AG04449 (cell line): ENCODE measurements at regions not wholly inside any gene's neighbourhood (a gene's known extent, or its start where the extent isn't known, plus 50 kb on each side); places are given as distances from the start of the nearest gene placed in this dataset.

Experiments used
- CTCF ChIA-PET: fragments of 350-600 bp; formaldehyde crosslinking; extraction: SDS; loops from one replicate; lab custom pipeline; 2021; ENCODE audit warnings: antibody characterized with exemption; lab: Yijun Ruan, JAX
- POLR2A ChIA-PET: fragments of 400-600, 350-600 bp; formaldehyde crosslinking; extraction: SDS; loops from one replicate; lab custom pipeline; 2020; ENCODE audit warnings: antibody characterized with exemption, inconsistent platforms; lab: Yijun Ruan, JAX
- DNase-seq: peaks from one replicate; pipeline ENCODE4 v3.0.0-alpha.2; 2010; ENCODE audit warnings: low read depth, low spot score
- H3K4me3 ChIP-seq: 2 replicates; pipeline ENCODE4 v1.5.1; 2011; ENCODE audit warnings: low read depth, mild to moderate bottlenecking, control low read depth, low read length
- TF ChIP-seq, protein P1 (sequence below): IDR thresholded peaks from one replicate; pipeline ENCODE4 v1.5.1; 2011; ENCODE audit warnings: mild to moderate bottlenecking, moderate library complexity, low read length, control low read depth, inconsistent platforms; ENCODE audit not compliant: insufficient read depth; ENCODE audit errors: missing control alignments

- TF ChIP-seq, protein P1, sequence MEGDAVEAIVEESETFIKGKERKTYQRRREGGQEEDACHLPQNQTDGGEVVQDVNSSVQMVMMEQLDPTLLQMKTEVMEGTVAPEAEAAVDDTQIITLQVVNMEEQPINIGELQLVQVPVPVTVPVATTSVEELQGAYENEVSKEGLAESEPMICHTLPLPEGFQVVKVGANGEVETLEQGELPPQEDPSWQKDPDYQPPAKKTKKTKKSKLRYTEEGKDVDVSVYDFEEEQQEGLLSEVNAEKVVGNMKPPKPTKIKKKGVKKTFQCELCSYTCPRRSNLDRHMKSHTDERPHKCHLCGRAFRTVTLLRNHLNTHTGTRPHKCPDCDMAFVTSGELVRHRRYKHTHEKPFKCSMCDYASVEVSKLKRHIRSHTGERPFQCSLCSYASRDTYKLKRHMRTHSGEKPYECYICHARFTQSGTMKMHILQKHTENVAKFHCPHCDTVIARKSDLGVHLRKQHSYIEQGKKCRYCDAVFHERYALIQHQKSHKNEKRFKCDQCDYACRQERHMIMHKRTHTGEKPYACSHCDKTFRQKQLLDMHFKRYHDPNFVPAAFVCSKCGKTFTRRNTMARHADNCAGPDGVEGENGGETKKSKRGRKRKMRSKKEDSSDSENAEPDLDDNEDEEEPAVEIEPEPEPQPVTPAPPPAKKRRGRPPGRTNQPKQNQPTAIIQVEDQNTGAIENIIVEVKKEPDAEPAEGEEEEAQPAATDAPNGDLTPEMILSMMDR = no peak
- no peak overlapping the region for H3K4me3 ChIP-seq
- CTCF ChIA-PET = interaction anchor here (3.4 kb wide), 1 partner anchor 15 kb away, joined by 22 read pairs; no protein-coding TSS in a partner anchor
- DNase-seq = no peak
- POLR2A ChIA-PET = no interaction called here
Observed at GRCh38 chr2:120536141-120536540, 190.2 kb downstream of the INHBB start.

- H3K4me3 ChIP-seq = no peak overlapping the region
- ChIA-PET POLR2A (no interaction called here), CTCF (interaction anchor here (1.5 to 3.4 kb wide), 2 partner anchors 15 to 18 kb away, joined by 5 to 22 read pairs; no protein-coding TSS in a partner anchor)
- no peak for DNase-seq
- TF ChIP-seq, protein P1 = no peak
Observed at GRCh38 chr2:120538691-120539423, 192.9 kb downstream of the INHBB start.

GRCh38 chr2:120539424-120539936, 193.5 kb downstream of the INHBB start:
- POLR2A ChIA-PET = no interaction called here
- no peak overlapping the region for H3K4me3 ChIP-seq
- no peak for DNase-seq
- CTCF ChIA-PET = interaction anchor here (1.5 to 3.4 kb wide), 2 partner anchors 15 to 18 kb away, joined by 5 to 22 read pairs; no protein-coding TSS in a partner anchor
- TF ChIP-seq, protein P1 = no peak

DNA sequence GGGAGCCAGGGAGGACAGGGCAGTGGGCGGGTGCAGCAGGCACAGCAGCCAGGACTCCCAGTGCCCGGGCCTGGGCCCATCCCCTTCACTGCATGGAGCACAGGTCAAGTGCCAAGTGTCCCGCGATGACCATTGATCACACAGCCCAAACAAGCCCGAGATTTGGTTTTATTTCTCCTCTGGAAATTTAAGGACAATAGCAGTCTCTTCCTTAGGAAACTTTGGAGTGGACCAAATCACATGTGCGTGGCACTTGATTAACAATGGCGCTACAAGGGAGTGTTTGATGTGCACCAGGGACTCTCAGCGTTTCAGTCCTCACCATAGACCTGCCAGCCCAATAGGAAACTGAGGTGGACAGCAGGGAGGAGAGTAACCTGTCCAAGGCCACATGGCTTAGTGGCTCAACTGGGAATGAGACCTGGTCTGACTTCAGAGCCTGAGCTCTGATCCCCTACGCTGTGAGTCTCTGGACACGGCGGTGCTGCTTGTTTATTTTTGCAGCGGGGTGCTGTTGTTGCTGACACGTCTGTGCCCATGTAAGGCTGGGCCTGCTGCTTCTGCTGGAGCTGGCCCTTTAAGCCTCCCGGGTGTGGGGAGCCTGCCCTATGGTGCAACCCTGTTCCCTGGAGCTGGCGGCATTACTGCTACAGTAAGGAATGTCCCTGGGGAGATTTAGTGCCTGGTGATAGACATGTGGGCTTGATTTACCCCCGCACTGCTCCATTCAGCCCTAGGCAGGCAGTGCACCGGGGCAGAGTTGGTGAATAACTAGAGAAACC, 194.2 kb downstream of the INHBB start:
- POLR2A ChIA-PET = interaction anchor here (0.5 to 1.0 kb wide), 2 partner anchors 19 to 193 kb away, joined by 3 to 4 read pairs; no protein-coding TSS in a partner anchor
- DNase-seq = peak; percentile 87
- no peak overlapping the region for H3K4me3 ChIP-seq
- TF ChIP-seq, protein P1 = no peak
- CTCF ChIA-PET = no interaction called here

DNA sequence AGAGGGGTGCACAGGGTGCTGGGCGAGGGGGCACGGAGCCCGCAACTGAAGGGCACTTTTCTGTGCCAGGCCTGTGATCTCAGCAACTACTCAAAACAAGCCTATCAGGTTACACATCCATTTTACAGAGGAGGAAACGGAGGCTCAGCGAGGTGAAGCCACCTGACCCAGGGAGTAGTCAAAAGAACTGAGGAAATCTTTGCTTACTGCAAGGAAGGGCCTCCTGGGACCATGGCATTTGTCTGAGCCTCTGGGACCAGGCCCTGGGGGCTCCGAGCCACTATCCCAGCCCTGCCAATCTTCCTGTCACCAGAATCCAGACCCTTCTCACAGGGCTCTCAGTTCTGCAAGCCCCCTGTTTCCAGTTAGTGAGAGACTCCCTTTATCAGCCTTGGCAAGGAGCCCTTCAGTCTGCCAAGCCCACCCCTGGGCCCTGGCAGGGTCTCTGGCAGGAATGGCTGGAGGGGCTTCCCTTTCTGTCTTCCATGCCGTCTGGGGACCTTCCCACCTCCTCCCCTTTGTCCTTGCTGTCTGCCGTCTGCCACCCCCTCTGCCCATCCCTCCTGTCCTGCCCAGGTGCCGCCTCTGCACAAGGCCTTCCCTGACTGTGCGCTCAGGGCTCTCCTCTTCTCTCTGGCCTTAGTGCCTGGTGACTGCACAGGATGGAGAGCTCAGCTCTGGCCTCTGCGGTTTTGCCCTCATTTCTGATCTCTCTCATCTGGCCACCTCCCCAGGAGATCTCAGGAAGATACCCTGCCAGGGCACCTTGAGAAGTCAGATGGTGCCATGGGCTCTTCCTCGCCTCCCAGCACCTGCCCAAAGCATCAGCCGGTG, 194.7 kb upstream of the GLI2 start:
- DNase-seq = no peak
- no peak overlapping the region for H3K4me3 ChIP-seq
- CTCF ChIA-PET = interaction anchor here (1.2 kb wide), 1 partner anchor 197 kb away, joined by 4 read pairs; no protein-coding TSS in a partner anchor

More for the DNA sequence above, 194.7 kb upstream of the GLI2 start:
- POLR2A ChIA-PET = interaction anchor here (0.5 to 1.2 kb wide), 3 partner anchors 19 to 194 kb away, joined by 3 to 4 read pairs (median 3); no protein-coding TSS in a partner anchor
- TF ChIP-seq, protein P1 = no peak
